HEK293T (cell line): ENCODE measurements at regions not wholly inside any gene's neighbourhood (a gene's known extent, or its start where the extent isn't known, plus 50 kb on each side); places are given as distances from the start of the nearest gene placed in this dataset.

ENCODE experiments used
- CTCF ChIA-PET: fragments of 350-600 bp; formaldehyde crosslinking; extraction: SDS; loops from one replicate; lab custom pipeline; 2021; ENCODE audit warnings: antibody characterized with exemption, inconsistent platforms; lab: Yijun Ruan, JAX
- POLR2A ChIA-PET: fragments of 350-600 bp; formaldehyde crosslinking; extraction: SDS; loops from one replicate; lab custom pipeline; 2020; ENCODE audit warnings: antibody characterized with exemption, inconsistent platforms; lab: Yijun Ruan, JAX
- DNase-seq: peaks from one replicate; pipeline ENCODE4 v3.0.0; 2012; ENCODE audit warnings: mixed read lengths; ENCODE audit errors: extremely low spot score
- ARNT ChIP-seq: fragments of 450-650 bp; IDR thresholded peaks from 2 replicates; pipeline ENCODE4 v1.6.1; 2017; ENCODE audit warnings: mild to moderate bottlenecking
- BHLHE40 ChIP-seq: fragments of 450-650 bp; IDR thresholded peaks from 2 replicates; pipeline ENCODE4 v1.6.1; 2016; ENCODE audit warnings: mild to moderate bottlenecking, moderate library complexity, borderline replicate concordance
- CTBP1 ChIP-seq: fragments of 450-650 bp; IDR thresholded peaks from 2 replicates; pipeline ENCODE4 v1.6.1; 2016; ENCODE audit warnings: borderline replicate concordance
- ELF4 ChIP-seq: fragments of 450-650 bp; IDR thresholded peaks from 2 replicates; pipeline ENCODE4 v1.6.1; 2017; ENCODE audit warnings: antibody characterized with exemption
- FOXA1 ChIP-seq: fragments of 450-650 bp; IDR thresholded peaks from 2 replicates; pipeline ENCODE4 v1.6.1; 2016; ENCODE audit warnings: mild to moderate bottlenecking
- FOXK2 ChIP-seq: fragments of 450-650 bp; IDR thresholded peaks from 2 replicates; pipeline ENCODE4 v1.6.1; 2016; ENCODE audit warnings: mild to moderate bottlenecking
- FOXM1 ChIP-seq: fragments of 450-650 bp; IDR thresholded peaks from 2 replicates; pipeline ENCODE4 v1.6.1; 2017; ENCODE audit warnings: mild to moderate bottlenecking, borderline replicate concordance
- HDGF ChIP-seq: fragments of 450-650 bp; IDR thresholded peaks from 2 replicates; pipeline ENCODE4 v1.6.1; 2017; ENCODE audit warnings: antibody characterized with exemption, borderline replicate concordance
- L3MBTL2 ChIP-seq: fragments of 450-650 bp; conservative IDR thresholded peaks from 2 replicates; pipeline ENCODE4 v1.6.1; 2016; ENCODE audit warnings: mild to moderate bottlenecking
- LEF1 ChIP-seq: fragments of 450-650 bp; IDR thresholded peaks from 2 replicates; pipeline ENCODE4 v1.6.1; 2017; ENCODE audit warnings: mild to moderate bottlenecking, borderline replicate concordance
- NFRKB ChIP-seq: fragments of 450-650 bp; IDR thresholded peaks from 2 replicates; pipeline ENCODE4 v1.6.1; 2016; ENCODE audit warnings: mild to moderate bottlenecking, moderate library complexity
- PKNOX1 ChIP-seq: fragments of 450-650 bp; IDR thresholded peaks from 2 replicates; pipeline ENCODE4 v1.6.1; 2016
- SP1 ChIP-seq: fragments of 450-650 bp; IDR thresholded peaks from 2 replicates; pipeline ENCODE4 v1.6.1; 2017
- SUZ12 ChIP-seq: fragments of 450-650 bp; IDR thresholded peaks from 2 replicates; pipeline ENCODE4 v1.6.1; 2016; ENCODE audit warnings: mild to moderate bottlenecking
- TARDBP ChIP-seq: fragments of 450-650 bp; IDR thresholded peaks from 2 replicates; pipeline ENCODE4 v1.6.1; 2016
- ZNF384 ChIP-seq: fragments of 450-650 bp; IDR thresholded peaks from 2 replicates; pipeline ENCODE4 v1.6.1; 2016

DNA sequence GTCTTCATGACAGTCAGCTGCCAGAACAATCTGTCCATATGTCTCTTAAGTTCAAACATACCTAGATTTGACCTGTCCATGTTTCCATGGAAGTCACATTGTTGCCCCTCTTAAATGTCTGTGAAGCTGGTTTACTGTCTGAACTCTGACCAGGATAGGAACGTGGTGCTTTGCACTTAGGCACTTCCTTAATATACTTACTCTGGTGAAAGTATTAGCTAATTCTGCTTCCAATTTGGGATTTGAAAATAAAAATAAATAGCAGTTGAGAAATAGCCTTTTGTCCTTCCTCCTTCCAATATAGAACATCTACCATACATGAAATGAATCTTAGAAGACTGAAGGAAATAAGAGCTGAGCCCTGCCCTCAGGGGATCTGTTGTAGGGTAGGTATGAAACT lies 524.5 kb upstream of the CLINT1 start:
- CTCF ChIA-PET = no interaction called here
- DNase-seq = no peak
- no peak for TF ChIP-seq ARNT
- TF ChIP-seq L3MBTL2 = no peak
- TF ChIP-seq CTBP1 = no peak
- TF ChIP-seq PKNOX1 = no peak
- TF ChIP-seq FOXK2 = no peak
- no peak for TF ChIP-seq LEF1
- TF ChIP-seq TARDBP = no peak
- no peak for TF ChIP-seq ELF4
- no peak for TF ChIP-seq ZNF384
- POLR2A ChIA-PET = interaction anchor here (1.2 kb wide), 1 partner anchor 13 kb away, joined by 3 read pairs; no protein-coding TSS in a partner anchor

GRCh38 chr5:158382473-158382872 lies 523.5 kb upstream of the CLINT1 start:
- CTCF ChIA-PET = no interaction called here
- peak; percentile 24 for DNase-seq
- TF ChIP-seq SP1 = no peak
- TF ChIP-seq CTBP1 = no peak
- TF ChIP-seq NFRKB = no peak
- no peak for TF ChIP-seq FOXM1
- TF ChIP-seq ZNF384 = no peak
- TF ChIP-seq FOXK2 = no peak
- TF ChIP-seq ARNT = no peak
- no peak for TF ChIP-seq LEF1
- TF ChIP-seq PKNOX1 = no peak
- no peak for TF ChIP-seq ELF4
- TF ChIP-seq HDGF = no peak
- TF ChIP-seq SUZ12 = no peak
- TF ChIP-seq FOXA1 = no peak
- no peak for TF ChIP-seq BHLHE40
- TF ChIP-seq L3MBTL2 = no peak
- TF ChIP-seq TARDBP = no peak
- POLR2A ChIA-PET = interaction anchor here (1.2 kb wide), 1 partner anchor 12 kb away, joined by 3 read pairs; no protein-coding TSS in a partner anchor

DNA sequence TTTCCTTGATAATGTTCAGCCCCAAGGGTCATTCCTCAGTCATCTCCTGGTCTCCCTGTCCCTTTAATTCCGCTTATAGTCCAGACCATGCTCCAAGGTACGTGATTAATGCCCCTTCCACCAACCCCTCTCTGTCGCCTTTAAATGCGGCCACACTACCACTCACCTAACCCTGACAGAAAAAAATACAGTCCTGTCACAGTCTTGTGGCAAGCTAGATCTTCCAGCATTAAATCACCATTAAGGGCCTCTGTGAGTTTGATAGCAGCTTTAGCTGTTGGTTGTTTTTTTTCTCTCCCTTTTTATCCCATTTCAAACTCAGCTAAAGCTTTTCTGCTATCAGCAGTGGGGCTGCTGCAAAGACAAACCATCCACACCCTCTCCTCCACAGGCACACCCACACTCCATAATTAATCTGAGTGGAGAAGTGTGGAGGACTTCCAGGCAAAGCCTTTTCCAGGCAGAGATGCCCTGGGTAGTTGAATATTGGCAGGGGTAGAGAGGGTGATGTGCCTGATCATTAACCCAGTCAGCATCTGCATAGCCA lies 522.7 kb upstream of the CLINT1 start:
- POLR2A ChIA-PET = no interaction called here
- no peak for DNase-seq

DNA sequence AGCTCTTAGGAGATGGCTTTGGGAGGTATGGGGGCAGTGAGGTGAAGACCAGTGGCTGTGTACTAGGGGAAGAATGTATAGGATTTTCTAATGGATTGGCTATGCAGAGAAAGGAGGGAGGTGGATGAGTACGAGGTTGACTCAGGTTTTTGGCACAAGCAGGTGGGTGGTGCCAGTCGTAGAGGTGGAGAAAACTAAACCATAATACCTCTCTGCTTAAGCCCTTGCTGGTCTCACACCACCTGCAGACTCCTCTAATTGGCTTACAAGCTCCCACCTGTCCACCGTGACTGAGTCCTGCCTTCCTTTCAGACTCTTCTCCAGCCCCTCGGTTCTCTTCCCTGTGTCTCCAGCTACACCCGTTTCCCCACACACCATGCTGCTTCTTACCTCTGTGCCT lies 521.7 kb upstream of the CLINT1 start:
- TF ChIP-seq FOXK2 (no peak), FOXA1 (no peak)

More for the DNA sequence above, 522.7 kb upstream of the CLINT1 start:
- CTCF ChIA-PET = interaction anchor here (0.6 kb wide), 2 partner anchors 295 to 759 kb away, joined by 3 read pairs; no protein-coding TSS in a partner anchor
- TF ChIP-seq SP1 (no peak), SUZ12 (no peak), HDGF (no peak), ELF4 (no peak), PKNOX1 (no peak), FOXM1 (no peak), ZNF384 (no peak), FOXA1 (no peak), LEF1 (no peak), CTBP1 (no peak), L3MBTL2 (no peak), BHLHE40 (no peak), NFRKB (no peak), ARNT (no peak), TARDBP (no peak), FOXK2 (no peak)

GRCh38 chr5:158378931-158379330 lies 520.0 kb upstream of the CLINT1 start:
- no peak for TF ChIP-seq FOXM1
- TF ChIP-seq HDGF = no peak
- no peak for TF ChIP-seq PKNOX1
- TF ChIP-seq ZNF384 = no peak
- TF ChIP-seq BHLHE40 = no peak
- no peak for TF ChIP-seq TARDBP
- TF ChIP-seq FOXK2 = no peak
- no peak for TF ChIP-seq LEF1
- TF ChIP-seq SUZ12 = no peak
- no peak for TF ChIP-seq L3MBTL2
- no peak for TF ChIP-seq ELF4
- TF ChIP-seq ARNT = no peak
- no peak for TF ChIP-seq CTBP1
- no peak for TF ChIP-seq NFRKB
- TF ChIP-seq FOXA1 = no peak
- no peak for TF ChIP-seq SP1
- ChIA-PET POLR2A (no interaction called here), CTCF (no interaction called here)
- DNase-seq = no peak

More for the DNA sequence above, 521.7 kb upstream of the CLINT1 start:
- ChIA-PET CTCF (interaction anchor here (0.6 kb wide), 1 partner anchor 55 kb away, joined by 4 read pairs; no protein-coding TSS in a partner anchor), POLR2A (no interaction called here)
- no peak for DNase-seq

DNA sequence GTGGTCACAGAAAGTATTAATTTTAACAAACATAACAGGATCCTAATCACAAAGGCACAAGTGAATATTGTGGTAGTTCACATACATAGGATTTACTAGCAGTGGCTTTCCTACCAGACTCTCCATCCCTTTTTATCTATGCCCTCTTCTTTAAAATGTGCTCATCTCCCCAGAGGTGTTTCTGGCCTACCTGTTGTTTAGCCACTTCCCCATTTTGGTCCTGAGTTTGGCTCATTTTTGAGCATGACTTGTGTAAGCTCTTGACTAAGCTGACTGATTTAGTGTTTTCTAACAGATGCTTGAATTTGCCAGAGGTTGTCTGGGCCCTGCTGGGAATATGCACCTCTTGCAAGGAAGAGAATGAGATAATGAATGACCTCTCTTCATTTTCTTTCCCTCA lies 517.7 kb upstream of the CLINT1 start:
- ChIA-PET CTCF (no interaction called here), POLR2A (no interaction called here)
- TF ChIP-seq ELF4 (no peak), BHLHE40 (no peak), LEF1 (no peak), TARDBP (no peak), PKNOX1 (no peak), L3MBTL2 (no peak), FOXA1 (no peak), NFRKB (no peak), SUZ12 (no peak), SP1 (no peak)
- no peak for DNase-seq
